ENCODE measurements at regions not wholly inside any gene's neighbourhood (a gene's known extent, or its start where the extent isn't known, plus 50 kb on each side); places are given as distances from the start of the nearest gene placed in this dataset.
"Not testable (repeated sequence)": the region's sequence is repeated elsewhere in the genome, so short reads cannot be mapped to it uniquely, and the experiment has no call there.

- DNase-seq (ENCODE audit: low read depth) = no peak
- no peak for TF ChIP-seq CTCF (conservative IDR thresholded peaks at IDR 0.05; ENCODE audit: low read depth, low read length)
- H3K4me3 ChIP-seq (ENCODE audit: low read length) = no peak overlapping the region
Observed at GRCh38 chr9:110028271-110028670, 179.7 kb downstream of the C9orf152 start.

GRCh38 chr9:110028676-110029075 is 179.3 kb downstream of the C9orf152 start:
- TF ChIP-seq CTCF (conservative IDR thresholded peaks at IDR 0.05; ENCODE audit: low read depth, low read length) = no peak
- no peak overlapping the region for H3K4me3 ChIP-seq (ENCODE audit: low read length)
- DNase-seq (ENCODE audit: low read depth) = no peak

- no peak overlapping the region for H3K4me3 ChIP-seq (ENCODE audit: low read length)
- DNase-seq (ENCODE audit: low read depth) = peak; percentile 92
- no peak for TF ChIP-seq CTCF (conservative IDR thresholded peaks at IDR 0.05; ENCODE audit: low read depth, low read length)
Observed at GRCh38 chr9:110029429-110029955, 178.5 kb downstream of the C9orf152 start.

- no peak overlapping the region for H3K4me3 ChIP-seq (ENCODE audit: low read length)
- TF ChIP-seq CTCF (conservative IDR thresholded peaks at IDR 0.05; ENCODE audit: low read depth, low read length) = no peak
- DNase-seq (ENCODE audit: low read depth) = no peak
Observed at GRCh38 chr9:110029956-110030480, 177.9 kb downstream of the C9orf152 start.

GRCh38 chr9:110030632-110031031 is 177.3 kb downstream of the C9orf152 start:
- no peak overlapping the region for H3K4me3 ChIP-seq (ENCODE audit: low read length)
- no peak for DNase-seq (ENCODE audit: low read depth)
- no peak for TF ChIP-seq CTCF (conservative IDR thresholded peaks at IDR 0.05; ENCODE audit: low read depth, low read length)

- DNase-seq (ENCODE audit: low read depth) = no peak
- TF ChIP-seq CTCF (conservative IDR thresholded peaks at IDR 0.05; ENCODE audit: low read depth, low read length) = no peak
- no peak overlapping the region for H3K4me3 ChIP-seq (ENCODE audit: low read length)
Observed at GRCh38 chr9:110031511-110032173, 176.3 kb downstream of the C9orf152 start.

GRCh38 chr9:110032532-110032931 is 175.4 kb downstream of the C9orf152 start:
- H3K4me3 ChIP-seq (ENCODE audit: low read length); DNase-seq (ENCODE audit: low read depth): not testable (repeated sequence)
